ENCODE measurements at regions not wholly inside any gene's neighbourhood (a gene's known extent, or its start where the extent isn't known, plus 50 kb on each side); places are given as distances from the start of the nearest gene placed in this dataset.

GRCh38 chr12:90575995-90576394 lies 379.0 kb downstream of the CCER1 start:
- TF ChIP-seq, protein P1, sequence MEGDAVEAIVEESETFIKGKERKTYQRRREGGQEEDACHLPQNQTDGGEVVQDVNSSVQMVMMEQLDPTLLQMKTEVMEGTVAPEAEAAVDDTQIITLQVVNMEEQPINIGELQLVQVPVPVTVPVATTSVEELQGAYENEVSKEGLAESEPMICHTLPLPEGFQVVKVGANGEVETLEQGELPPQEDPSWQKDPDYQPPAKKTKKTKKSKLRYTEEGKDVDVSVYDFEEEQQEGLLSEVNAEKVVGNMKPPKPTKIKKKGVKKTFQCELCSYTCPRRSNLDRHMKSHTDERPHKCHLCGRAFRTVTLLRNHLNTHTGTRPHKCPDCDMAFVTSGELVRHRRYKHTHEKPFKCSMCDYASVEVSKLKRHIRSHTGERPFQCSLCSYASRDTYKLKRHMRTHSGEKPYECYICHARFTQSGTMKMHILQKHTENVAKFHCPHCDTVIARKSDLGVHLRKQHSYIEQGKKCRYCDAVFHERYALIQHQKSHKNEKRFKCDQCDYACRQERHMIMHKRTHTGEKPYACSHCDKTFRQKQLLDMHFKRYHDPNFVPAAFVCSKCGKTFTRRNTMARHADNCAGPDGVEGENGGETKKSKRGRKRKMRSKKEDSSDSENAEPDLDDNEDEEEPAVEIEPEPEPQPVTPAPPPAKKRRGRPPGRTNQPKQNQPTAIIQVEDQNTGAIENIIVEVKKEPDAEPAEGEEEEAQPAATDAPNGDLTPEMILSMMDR (conservative IDR thresholded peaks at IDR 0.05 in 1 of 2, IDR thresholded peaks at IDR 0.05 in 1 of 2; ENCODE audit: extremely low read depth in 1 of 2, insufficient read depth in 1 of 2, low read depth in 1 of 2, low read length in 2 of 2), result no peak
- TF ChIP-seq EZH2 (IDR thresholded peaks at IDR 0.05; ENCODE audit: borderline replicate concordance, low read length), result no peak
